GM21515 (cell line): ENCODE measurements at regions not wholly inside any gene's neighbourhood (a gene's known extent, or its start where the extent isn't known, plus 50 kb on each side); places are given as distances from the start of the nearest gene placed in this dataset.
A peak's percentile ranks its signal among the peaks of the same experiment; 100 is the strongest.
"Not testable (repeated sequence)": the region's sequence is repeated elsewhere in the genome, so short reads cannot be mapped to it uniquely, and the experiment has no call there.

Experiments used
- ATAC-seq: cut with Tn5 transposase; IDR thresholded peaks from one replicate; pipeline ENCODE4 v1.9.1; 2021; ENCODE audit not compliant: unreplicated experiment

- no peak for ATAC-seq
These were observed 368.6 kb upstream of the DPH6 start for GRCh38 chr15:35914573-35914972.

GRCh38 chr15:35921046-35921445, 375.1 kb upstream of the DPH6 start:
- no peak for ATAC-seq

GRCh38 chr15:35925275-35926006, 379.5 kb upstream of the DPH6 start:
- ATAC-seq: no peak

- no peak for ATAC-seq
These were observed 380.0 kb upstream of the DPH6 start for GRCh38 chr15:35926007-35926380.

GRCh38 chr15:35928847-35929246, 382.9 kb upstream of the DPH6 start:
- no peak for ATAC-seq

GRCh38 chr15:35929740-35930444, 383.9 kb upstream of the DPH6 start:
- ATAC-seq: peak; percentile 81

- ATAC-seq: no peak
These were observed 385.9 kb upstream of the DPH6 start for GRCh38 chr15:35931799-35932341.

- no peak for ATAC-seq
These were observed 386.6 kb upstream of the DPH6 start for GRCh38 chr15:35932531-35932930.

GRCh38 chr15:35933531-35933930, 387.6 kb upstream of the DPH6 start:
- no peak for ATAC-seq

GRCh38 chr15:35934383-35935049, 388.6 kb upstream of the DPH6 start:
- ATAC-seq: no peak

GRCh38 chr15:35936284-35936683, 390.3 kb upstream of the DPH6 start:
- no peak for ATAC-seq

GRCh38 chr15:35937380-35937779, 391.4 kb upstream of the DPH6 start:
- no peak for ATAC-seq

- ATAC-seq: no peak
These were observed 399.1 kb upstream of the DPH6 start for GRCh38 chr15:35944945-35945585.

- no peak for ATAC-seq
These were observed 407.5 kb upstream of the DPH6 start for GRCh38 chr15:35953424-35953823.

GRCh38 chr15:35956056-35956455, 410.1 kb upstream of the DPH6 start:
- ATAC-seq: no peak

GRCh38 chr15:35958021-35958420, 412.1 kb upstream of the DPH6 start:
- no peak for ATAC-seq

- ATAC-seq: no peak
These were observed 413.0 kb upstream of the DPH6 start for GRCh38 chr15:35958975-35959374.

- no peak for ATAC-seq
These were observed 417.4 kb upstream of the DPH6 start for GRCh38 chr15:35963326-35963725.

- no peak for ATAC-seq
These were observed 420.8 kb upstream of the DPH6 start for GRCh38 chr15:35966781-35967180.

- ATAC-seq: not testable (repeated sequence)
These were observed 422.0 kb upstream of the DPH6 start for GRCh38 chr15:35967968-35968367.

GRCh38 chr15:35973029-35973428, 427.1 kb upstream of the DPH6 start:
- no peak for ATAC-seq
